ENCODE measurements at regions not wholly inside any gene's neighbourhood (a gene's known extent, or its start where the extent isn't known, plus 50 kb on each side); places are given as distances from the start of the nearest gene placed in this dataset.

DNA sequence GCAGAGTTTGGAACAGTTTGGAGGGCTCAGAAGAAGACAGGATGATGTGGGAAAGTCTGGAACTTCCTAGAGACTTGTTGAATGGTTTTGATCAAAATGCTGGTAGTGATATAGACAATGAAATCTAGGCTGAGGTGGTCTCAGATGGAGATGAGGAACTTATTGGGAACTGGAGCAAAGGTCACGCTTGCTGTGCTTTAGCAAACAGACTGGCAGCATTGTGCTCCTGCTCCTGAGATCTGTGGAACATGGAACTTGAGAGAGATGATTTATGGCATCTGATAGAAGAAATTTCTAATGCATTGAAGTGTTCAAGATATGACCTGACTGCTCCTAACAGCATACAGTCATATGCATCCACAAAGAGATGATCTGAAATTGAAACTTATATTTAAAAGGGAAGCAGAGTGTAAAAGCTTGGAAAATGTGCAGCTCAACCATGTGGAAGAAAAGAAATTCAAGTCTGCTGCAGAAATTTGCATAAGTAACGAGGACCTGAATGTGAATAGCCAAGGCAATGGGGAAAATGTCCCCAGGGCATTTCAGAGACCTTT lies 186.9 kb upstream of the PHYHIPL start:
- TF ChIP-seq CTCF (IDR thresholded peaks at IDR 0.05) (no peak), POLR2AphosphoS5 (IDR thresholded peaks at IDR 0.05) (no peak)

Measured in sigmoid colon (tissue), 4 donors.